HG03175 (cell line): ENCODE measurements at regions not wholly inside any gene's neighbourhood (a gene's known extent, or its start where the extent isn't known, plus 50 kb on each side); places are given as distances from the start of the nearest gene placed in this dataset.
"Not testable (repeated sequence)": the region's sequence is repeated elsewhere in the genome, so short reads cannot be mapped to it uniquely, and the experiment has no call there.

ENCODE experiments used
- ATAC-seq: cut with Tn5 transposase; IDR thresholded peaks from one replicate; pipeline ENCODE4 v1.9.1; 2021; ENCODE audit warnings: mild to moderate bottlenecking, moderate library complexity; ENCODE audit not compliant: unreplicated experiment

GRCh38 chrY:12212394-12212793 is 488.6 kb upstream of the USP9Y start:
- ATAC-seq, result no peak

GRCh38 chrY:12215564-12216022 is 485.4 kb upstream of the USP9Y start:
- ATAC-seq, result no peak

GRCh38 chrY:12230921-12231320 is 470.1 kb upstream of the USP9Y start:
- ATAC-seq, result no peak

GRCh38 chrY:12236399-12236798 is 464.6 kb upstream of the USP9Y start:
- no peak for ATAC-seq

- ATAC-seq, result not testable (repeated sequence)
Observed at GRCh38 chrY:12240326-12240725, 460.7 kb upstream of the USP9Y start.

GRCh38 chrY:12244146-12244545 is 456.9 kb upstream of the USP9Y start:
- no peak for ATAC-seq

- no peak for ATAC-seq
Observed at GRCh38 chrY:12253756-12254155, 447.3 kb upstream of the USP9Y start.

GRCh38 chrY:12271162-12271561 is 429.9 kb upstream of the USP9Y start:
- no peak for ATAC-seq

GRCh38 chrY:12285608-12286007 is 415.4 kb upstream of the USP9Y start:
- no peak for ATAC-seq

GRCh38 chrY:12288919-12289318 is 412.1 kb upstream of the USP9Y start:
- ATAC-seq, result no peak

GRCh38 chrY:12289415-12289814 is 411.6 kb upstream of the USP9Y start:
- ATAC-seq, result no peak

- no peak for ATAC-seq
Observed at GRCh38 chrY:12292542-12292941, 408.5 kb upstream of the USP9Y start.

- no peak for ATAC-seq
Observed at GRCh38 chrY:12296460-12296859, 404.6 kb upstream of the USP9Y start.

- not testable (repeated sequence) for ATAC-seq
Observed at GRCh38 chrY:12299796-12300195, 401.2 kb upstream of the USP9Y start.

- no peak for ATAC-seq
Observed at GRCh38 chrY:12303464-12303863, 397.6 kb upstream of the USP9Y start.

GRCh38 chrY:12305456-12305855 is 395.6 kb upstream of the USP9Y start:
- ATAC-seq, result no peak

- no peak for ATAC-seq
Observed at GRCh38 chrY:12309212-12309611, 391.8 kb upstream of the USP9Y start.

- no peak for ATAC-seq
Observed at GRCh38 chrY:12310832-12311231, 390.2 kb upstream of the USP9Y start.

- ATAC-seq, result no peak
Observed at GRCh38 chrY:12327751-12328150, 373.3 kb upstream of the USP9Y start.

GRCh38 chrY:12331917-12332316 is 369.1 kb upstream of the USP9Y start:
- ATAC-seq, result not testable (repeated sequence)

- ATAC-seq, result no peak
Observed at GRCh38 chrY:12343211-12343610, 357.8 kb upstream of the USP9Y start.

GRCh38 chrY:12348181-12348580 is 352.9 kb upstream of the USP9Y start:
- no peak for ATAC-seq

GRCh38 chrY:12357204-12357603 is 343.8 kb upstream of the USP9Y start:
- no peak for ATAC-seq

GRCh38 chrY:12357655-12358054 is 343.4 kb upstream of the USP9Y start:
- no peak for ATAC-seq
